ENCODE measurements at regions not wholly inside any gene's neighbourhood (a gene's known extent, or its start where the extent isn't known, plus 50 kb on each side); places are given as distances from the start of the nearest gene placed in this dataset.

GRCh38 chr18:25724121-25724520 lies 366.3 kb downstream of the SS18 start:
- intact Hi-C loops (cut with micrococcal nuclease), result no loop called here
- no peak overlapping the region for H3K27ac ChIP-seq (replicated peaks)

GRCh38 chr18:25713103-25713502 lies 361.1 kb upstream of the ZNF521 start:
- Histone ChIP-seq H3K4me1 (no peaks in the 10 kb centered on the region), H3K4me3 (no peak overlapping the region), H3K9me3 (replicated peaks) (peaks cover 30% of the 10 kb centered on the region), H3K27me3 (ENCODE audit: low read depth) (peaks cover 11% of the 10 kb centered on the region), H3K36me3 (no peaks in the 10 kb centered on the region), H3K27ac (replicated peaks) (no peak overlapping the region)
- DNase-seq, result no peak
- intact Hi-C loops (cut with micrococcal nuclease), result no loop called here
- TF ChIP-seq CTCF (IDR thresholded peaks at IDR 0.05; ENCODE audit: borderline replicate concordance), result no peak

More at GRCh38 chr18:25724121-25724520, 366.3 kb downstream of the SS18 start:
- Histone ChIP-seq H3K36me3 (no peaks in the 10 kb centered on the region), H3K4me1 (no peaks in the 10 kb centered on the region), H3K27me3 (ENCODE audit: low read depth) (peaks cover 31% of the 10 kb centered on the region), H3K4me3 (no peak overlapping the region), H3K9me3 (replicated peaks) (peaks cover 28% of the 10 kb centered on the region)
- DNase-seq, result no peak
- no peak for TF ChIP-seq CTCF (IDR thresholded peaks at IDR 0.05; ENCODE audit: borderline replicate concordance)

GRCh38 chr18:25710981-25711380 lies 359.0 kb upstream of the ZNF521 start:
- Histone ChIP-seq H3K4me3 (no peak overlapping the region), H3K4me1 (no peaks in the 10 kb centered on the region), H3K9me3 (replicated peaks) (peaks cover 20% of the 10 kb centered on the region), H3K36me3 (no peaks in the 10 kb centered on the region), H3K27me3 (ENCODE audit: low read depth) (peaks cover 24% of the 10 kb centered on the region), H3K27ac (replicated peaks) (no peak overlapping the region)
- intact Hi-C loops (cut with micrococcal nuclease), result no loop called here
- DNase-seq, result no peak
- no peak for TF ChIP-seq CTCF (IDR thresholded peaks at IDR 0.05; ENCODE audit: borderline replicate concordance)

- Histone ChIP-seq H3K27me3 (ENCODE audit: low read depth) (peaks cover 44% of the 10 kb centered on the region), H3K4me1 (no peaks in the 10 kb centered on the region), H3K27ac (replicated peaks) (no peak overlapping the region), H3K36me3 (no peaks in the 10 kb centered on the region), H3K4me3 (no peak overlapping the region), H3K9me3 (replicated peaks) (no peaks in the 10 kb centered on the region)
- DNase-seq, result no peak
- TF ChIP-seq CTCF (IDR thresholded peaks at IDR 0.05; ENCODE audit: borderline replicate concordance), result no peak
- intact Hi-C loops (cut with micrococcal nuclease), result no loop called here
These were observed 353.7 kb upstream of the ZNF521 start for GRCh38 chr18:25705650-25706049.

GRCh38 chr18:25704494-25704893 lies 352.5 kb upstream of the ZNF521 start:
- Histone ChIP-seq H3K27ac (replicated peaks) (no peak overlapping the region), H3K36me3 (no peaks in the 10 kb centered on the region), H3K4me3 (no peak overlapping the region), H3K4me1 (no peaks in the 10 kb centered on the region), H3K9me3 (replicated peaks) (no peaks in the 10 kb centered on the region), H3K27me3 (ENCODE audit: low read depth) (peaks cover 46% of the 10 kb centered on the region)
- TF ChIP-seq CTCF (IDR thresholded peaks at IDR 0.05; ENCODE audit: borderline replicate concordance), result no peak
- no peak for DNase-seq
- intact Hi-C loops (cut with micrococcal nuclease), result no loop called here

GRCh38 chr18:25704071-25704470 lies 352.1 kb upstream of the ZNF521 start:
- intact Hi-C loops (cut with micrococcal nuclease), result no loop called here
- Histone ChIP-seq H3K4me1 (no peaks in the 10 kb centered on the region), H3K9me3 (replicated peaks) (no peaks in the 10 kb centered on the region), H3K27me3 (ENCODE audit: low read depth) (peaks cover 46% of the 10 kb centered on the region), H3K4me3 (no peak overlapping the region), H3K27ac (replicated peaks) (no peak overlapping the region), H3K36me3 (no peaks in the 10 kb centered on the region)
- no peak for DNase-seq
- TF ChIP-seq CTCF (IDR thresholded peaks at IDR 0.05; ENCODE audit: borderline replicate concordance), result no peak
